OCI-LY7 (cell line): ENCODE measurements at regions not wholly inside any gene's neighbourhood (a gene's known extent, or its start where the extent isn't known, plus 50 kb on each side); places are given as distances from the start of the nearest gene placed in this dataset.

Experiments
- CTCF ChIP-seq: fragments of 200-600 bp; sonication (generic); conservative IDR thresholded peaks from 2 replicates; pipeline ENCODE4 v1.5.1; 2014; ENCODE audit warnings: mild to moderate bottlenecking, antibody characterized with exemption, low read length, moderate library complexity, mixed read lengths
- EZH2phosphoT487 ChIP-seq: fragments of 200-600 bp; sonication (generic); IDR thresholded peaks from 2 replicates; pipeline ENCODE4 v1.6.1; 2018; ENCODE audit warnings: low read depth, borderline replicate concordance, mild to moderate bottlenecking, mixed run types, antibody characterized with exemption, low read length, moderate library complexity, mixed read lengths

- TF ChIP-seq CTCF (no peak), EZH2phosphoT487 (no peak)
Observed at GRCh38 chr2:226603606-226604005, 196.0 kb downstream of the IRS1 start.
